GF-D8 (cell line): ENCODE measurements at regions not wholly inside any gene's neighbourhood (a gene's known extent, or its start where the extent isn't known, plus 50 kb on each side); places are given as distances from the start of the nearest gene placed in this dataset.
"Not testable (repeated sequence)": the region's sequence is repeated elsewhere in the genome, so short reads cannot be mapped to it uniquely, and the experiment has no call there.

ENCODE experiments used
- DNase-seq: peaks from one replicate; lab custom pipeline; 2025; lab: John Stamatoyannopoulos, UW

DNA sequence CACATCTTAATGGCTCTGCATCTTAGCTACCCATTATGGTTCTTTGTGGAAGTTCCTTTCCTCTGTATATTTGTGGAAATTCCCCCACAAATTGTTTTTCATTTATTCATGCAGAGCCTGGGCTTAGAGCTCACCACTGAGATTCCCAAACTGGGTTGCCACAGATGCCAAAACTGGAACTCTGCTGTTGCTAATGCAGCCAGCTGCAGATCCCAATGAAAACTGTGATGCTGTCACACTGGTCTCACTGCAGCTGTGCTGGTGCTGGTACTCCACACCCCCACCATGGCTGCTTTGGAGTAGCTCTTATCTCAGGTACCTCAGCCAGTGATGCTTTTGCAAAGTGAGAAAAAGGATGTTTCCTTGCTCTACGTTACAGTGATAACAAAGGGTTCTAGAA lies 87.7 kb downstream of the DCK start:
- DNase-seq, result no peak

- DNase-seq, result no peak
These were observed 100.3 kb downstream of the DCK start for GRCh38 chr4:71093745-71094144.

GRCh38 chr4:71094201-71094600 lies 100.8 kb downstream of the DCK start:
- no peak for DNase-seq

- DNase-seq, result no peak
These were observed 101.7 kb downstream of the DCK start for GRCh38 chr4:71095141-71095540.

DNA sequence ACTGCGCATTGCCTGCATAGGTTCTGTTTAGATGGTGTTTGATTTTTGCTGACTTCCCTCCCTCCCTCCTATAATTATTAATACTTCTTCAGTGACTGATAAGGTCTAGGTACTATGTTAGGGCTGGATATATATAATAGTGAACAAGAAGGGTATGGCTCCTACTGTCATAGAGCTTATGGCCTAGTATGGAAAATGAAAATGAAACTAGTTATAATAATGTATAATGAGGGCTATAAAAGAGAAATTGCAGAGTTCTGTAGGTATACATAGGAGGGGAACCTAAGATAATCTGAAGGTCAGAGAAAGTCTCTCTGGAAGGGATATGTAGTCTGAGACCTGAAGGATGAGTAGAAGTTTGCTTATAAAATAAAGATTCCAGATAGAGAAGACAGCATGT lies 102.1 kb downstream of the DCK start:
- DNase-seq, result no peak

DNA sequence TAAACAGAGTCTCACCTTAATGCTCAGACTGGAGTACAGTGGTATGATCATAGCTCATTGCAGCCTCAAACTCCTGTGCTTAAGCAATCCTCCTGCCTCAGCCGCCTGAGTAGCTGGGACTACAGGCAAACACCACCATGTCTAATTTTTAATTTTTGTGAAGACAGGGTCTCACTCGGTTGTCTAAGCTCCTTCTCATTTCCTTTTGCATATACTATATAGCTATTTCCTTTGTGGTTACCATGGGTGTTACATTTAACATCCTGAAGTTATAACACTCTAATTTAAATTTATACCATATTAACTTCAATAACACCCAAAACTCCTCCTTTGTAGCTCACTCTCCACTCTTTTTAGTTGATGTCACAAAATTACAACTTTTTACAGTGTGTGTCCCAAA lies 114.3 kb downstream of the DCK start:
- no peak for DNase-seq

- DNase-seq, result no peak
These were observed 117.0 kb downstream of the DCK start for GRCh38 chr4:71110499-71110898.

DNA sequence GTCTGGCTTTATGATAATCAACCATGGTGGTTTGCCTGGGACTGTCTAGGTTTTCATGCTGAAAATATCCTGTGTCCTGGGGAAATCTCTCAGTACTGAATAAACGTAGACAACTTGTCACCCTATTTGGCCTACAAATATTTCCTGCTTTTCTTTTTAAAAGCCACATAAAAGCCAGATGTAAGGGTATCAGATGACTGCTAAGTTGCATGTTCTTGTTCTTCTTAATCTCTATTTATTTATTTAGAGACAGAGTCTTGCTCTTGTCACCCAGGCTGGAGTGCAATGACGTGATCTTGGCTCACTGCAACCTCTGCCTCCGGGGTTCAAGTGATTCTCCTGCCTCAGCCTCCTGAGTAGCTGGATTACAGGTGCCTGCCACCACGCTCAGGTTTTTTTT lies 117.7 kb downstream of the DCK start:
- not testable (repeated sequence) for DNase-seq

GRCh38 chr4:71113294-71113693 lies 119.8 kb downstream of the DCK start:
- no peak for DNase-seq

GRCh38 chr4:71120831-71121524 lies 127.5 kb downstream of the DCK start:
- DNase-seq, result no peak

GRCh38 chr4:71123951-71124350 lies 130.5 kb downstream of the DCK start:
- no peak for DNase-seq

DNA sequence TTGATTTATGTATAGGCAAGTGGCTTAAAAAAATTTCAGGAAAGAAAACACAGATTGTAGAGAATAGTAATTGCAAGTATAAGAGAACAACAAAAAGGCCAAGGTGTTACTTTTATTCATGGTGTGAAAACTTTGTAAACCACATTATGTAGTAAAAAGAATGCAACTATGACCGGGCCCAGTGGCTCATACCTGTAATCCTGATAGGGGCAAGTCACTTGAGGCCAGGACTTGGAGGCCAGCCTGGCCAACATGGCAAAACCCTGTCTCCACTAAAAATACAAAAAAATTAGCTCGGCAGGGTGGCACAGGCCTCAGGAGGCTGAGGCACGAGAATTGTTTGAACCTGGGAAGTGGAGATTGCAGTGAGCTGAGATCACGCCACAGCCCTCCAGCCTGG lies 131.7 kb downstream of the DCK start:
- DNase-seq, result no peak

DNA sequence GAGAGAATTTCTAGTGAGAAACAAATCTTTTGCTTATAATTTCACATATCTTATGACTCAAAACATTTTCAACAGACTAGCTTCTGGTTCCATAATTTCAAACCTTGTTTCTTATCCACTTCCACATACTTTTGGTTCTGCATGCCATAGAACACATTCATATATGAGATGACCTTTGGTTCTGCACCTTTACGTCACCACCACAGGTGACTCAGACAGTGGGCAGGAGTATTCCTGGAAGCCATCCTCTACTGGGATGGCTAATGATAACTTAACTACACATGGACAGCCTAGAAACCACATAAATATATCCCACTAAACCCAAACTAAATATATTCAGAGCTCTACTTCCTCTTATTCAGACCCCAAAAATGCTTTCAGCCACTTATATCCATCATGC lies 133.3 kb downstream of the DCK start:
- no peak for DNase-seq

GRCh38 chr4:71130827-71131603 lies 137.6 kb downstream of the DCK start:
- DNase-seq, result no peak

DNA sequence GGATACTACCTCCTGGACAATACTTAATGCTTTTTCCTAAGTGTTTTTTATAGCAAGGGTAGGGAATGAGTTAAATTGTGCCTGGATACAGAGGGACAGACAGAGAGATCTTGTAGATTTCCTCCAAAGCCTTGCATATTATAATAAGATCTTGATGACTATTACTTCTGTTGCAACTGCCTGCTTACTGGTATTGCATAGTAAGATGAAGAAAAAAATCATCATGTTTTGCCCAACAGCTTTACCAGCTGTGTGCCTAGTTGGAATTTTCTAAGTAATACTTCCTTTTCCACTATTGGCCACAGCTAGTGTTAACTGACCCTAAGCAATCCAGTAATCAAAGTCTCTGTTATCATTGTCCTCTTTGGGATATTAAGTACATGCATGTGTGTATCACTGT lies 139.0 kb downstream of the DCK start:
- no peak for DNase-seq

DNA sequence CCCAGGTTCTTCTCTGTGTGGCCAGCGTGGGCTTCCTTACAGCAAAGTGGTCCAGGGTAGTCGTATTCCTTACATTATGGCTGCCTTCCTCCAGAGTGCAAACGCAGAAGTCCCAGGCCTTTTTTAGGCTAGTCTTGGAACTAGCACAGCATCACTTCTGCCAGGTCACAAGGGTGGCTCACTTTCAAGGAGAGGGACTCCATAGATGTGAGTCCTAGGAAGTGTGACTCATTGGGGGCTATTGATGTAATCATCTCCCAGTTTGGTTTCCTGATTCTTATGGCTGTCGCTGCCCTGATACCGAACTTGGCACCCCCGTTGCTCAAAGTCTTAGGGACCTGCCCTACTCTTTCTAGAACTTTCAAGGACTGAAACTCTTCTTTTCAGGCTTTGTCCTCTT lies 140.0 kb downstream of the DCK start:
- DNase-seq, result no peak

DNA sequence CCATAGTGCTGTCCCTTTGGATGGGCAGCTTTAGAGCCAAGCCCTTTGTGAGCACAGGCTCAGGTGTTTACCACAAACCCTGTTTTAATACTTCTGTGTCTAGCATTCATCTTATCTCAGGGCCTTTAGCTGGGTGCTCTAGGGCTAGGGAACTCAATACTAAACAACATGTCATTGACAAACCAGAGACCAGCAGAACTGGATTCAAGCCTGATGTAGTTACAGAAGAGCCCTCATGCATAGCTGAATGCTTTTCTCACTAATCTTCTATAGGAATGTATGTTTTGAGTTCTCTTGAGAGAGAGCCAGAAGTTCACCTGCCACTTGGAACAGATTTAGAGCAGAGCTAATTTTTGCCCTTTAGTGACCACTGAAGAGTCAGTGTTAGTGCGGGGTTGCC lies 142.6 kb downstream of the DCK start:
- DNase-seq, result no peak

- DNase-seq, result no peak
These were observed 144.7 kb downstream of the DCK start for GRCh38 chr4:71138007-71138615.

- no peak for DNase-seq
These were observed 147.1 kb downstream of the DCK start for GRCh38 chr4:71140563-71140962.

GRCh38 chr4:71141125-71141524 lies 147.7 kb downstream of the DCK start:
- DNase-seq, result no peak

GRCh38 chr4:71147261-71147660 lies 153.8 kb downstream of the DCK start:
- DNase-seq, result no peak

DNA sequence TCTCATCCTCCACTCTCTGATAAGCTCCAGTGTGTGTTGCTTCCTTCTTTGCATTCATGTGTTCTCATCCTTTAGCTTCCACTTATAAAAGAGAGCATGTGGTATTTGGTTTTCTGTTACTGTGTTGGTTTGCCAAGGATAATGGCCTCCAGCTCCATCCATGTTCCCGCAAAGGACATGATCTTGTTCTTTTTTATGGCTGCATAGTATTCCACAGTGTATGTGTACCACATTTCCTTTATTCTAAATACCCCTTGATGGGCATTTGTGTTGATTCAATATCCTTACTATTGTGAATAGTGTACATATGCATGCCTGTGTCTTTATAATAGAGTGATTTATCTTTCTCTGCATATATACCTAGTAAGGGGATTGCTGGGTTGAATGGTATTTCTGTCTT lies 155.1 kb downstream of the DCK start:
- DNase-seq, result no peak

DNA sequence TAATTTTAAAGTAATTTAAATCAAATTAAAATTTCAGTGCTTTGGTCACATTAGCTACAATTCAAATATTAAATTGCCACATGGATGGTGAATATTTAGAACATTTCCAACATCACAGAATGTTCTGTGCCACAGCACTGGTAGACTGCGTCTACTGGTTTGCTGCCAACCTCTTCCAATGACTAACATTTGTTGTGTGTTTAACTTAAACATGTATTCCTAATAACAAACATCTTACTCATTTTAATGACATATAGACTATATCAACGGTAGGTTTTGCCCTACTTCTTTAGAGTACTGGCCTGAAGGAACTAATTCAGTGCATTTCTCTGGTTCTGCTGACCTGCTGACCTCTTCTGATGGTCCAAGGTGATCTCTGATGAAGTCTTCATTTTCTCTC lies 157.6 kb downstream of the DCK start:
- no peak for DNase-seq
